Activated T-cell treated with anti-CD3 and anti-CD28 coated beads, Interleukin-2, amount 50 U/mL, for 4 hours (primary cell): ENCODE measurements at regions not wholly inside any gene's neighbourhood (a gene's known extent, or its start where the extent isn't known, plus 50 kb on each side); places are given as distances from the start of the nearest gene placed in this dataset.
"Not testable (repeated sequence)": the region's sequence is repeated elsewhere in the genome, so short reads cannot be mapped to it uniquely, and the experiment has no call there.

Experiments
- ATAC-seq, 2 donors: fragments of 200-7000 bp; cut with Tn5 transposase; one replicate each; pipeline ENCODE4 v1.10.0; 2021
- DNase-seq: peaks from one replicate; pipeline ENCODE4 v3.0.0-alpha.2; 2020
- H3K27me3 Mint-ChIP-seq: one replicate; pipeline ENCODE4 v1.8.0; 2021; ENCODE audit warnings: low read depth, mixed read lengths
- H3K36me3 Mint-ChIP-seq: one replicate; pipeline ENCODE4 v1.8.0; 2022; ENCODE audit warnings: mixed read lengths; ENCODE audit not compliant: insufficient read depth
- H3K4me1 Mint-ChIP-seq: one replicate; pipeline ENCODE4 v1.8.0; 2021; ENCODE audit warnings: low read depth, mixed read lengths
- H3K4me3 Mint-ChIP-seq: one replicate; pipeline ENCODE4 v1.8.0; 2021; ENCODE audit warnings: mild to moderate bottlenecking, moderate library complexity, mixed read lengths
- H3K9me3 Mint-ChIP-seq: one replicate; pipeline ENCODE4 v1.8.0; 2021; ENCODE audit warnings: mixed read lengths

- ATAC-seq, result peak; percentile 61 to 71
- DNase-seq, H3K4me3 Mint-ChIP-seq, H3K36me3 Mint-ChIP-seq, H3K9me3 Mint-ChIP-seq, H3K27me3 Mint-ChIP-seq: not testable (repeated sequence)
- H3K4me1 Mint-ChIP-seq, result peaks cover 23% of the 10 kb centered on the region
Measured at GRCh38 chr12:9469956-9470355, 137.8 kb downstream of the KLRB1 start.

- H3K4me1 Mint-ChIP-seq, result peaks cover 23% of the 10 kb centered on the region
- not testable (repeated sequence) for DNase-seq, H3K9me3 Mint-ChIP-seq, H3K36me3 Mint-ChIP-seq, H3K27me3 Mint-ChIP-seq, H3K4me3 Mint-ChIP-seq, ATAC-seq
Measured at GRCh38 chr12:9469463-9469862, 138.3 kb downstream of the KLRB1 start.

GRCh38 chr12:9468998-9469397, 138.7 kb downstream of the KLRB1 start:
- DNase-seq, result peak; percentile 10
- not testable (repeated sequence) for H3K4me3 Mint-ChIP-seq, H3K36me3 Mint-ChIP-seq, H3K27me3 Mint-ChIP-seq, H3K9me3 Mint-ChIP-seq
- H3K4me1 Mint-ChIP-seq, result peaks cover 23% of the 10 kb centered on the region
- peak in 1 of 2 donors; percentile 67 for ATAC-seq

- peaks cover 23% of the 10 kb centered on the region for H3K4me1 Mint-ChIP-seq
- H3K27me3 Mint-ChIP-seq, DNase-seq, ATAC-seq, H3K9me3 Mint-ChIP-seq, H3K4me3 Mint-ChIP-seq, H3K36me3 Mint-ChIP-seq: not testable (repeated sequence)
Measured at GRCh38 chr12:9468144-9468543, 139.6 kb downstream of the KLRB1 start.

GRCh38 chr12:9464408-9464807, 143.3 kb downstream of the KLRB1 start:
- Mint-ChIP-seq H3K9me3 (no peaks in the 10 kb centered on the region), H3K4me3 (no peak overlapping the region), H3K4me1 (peaks cover 10% of the 10 kb centered on the region), H3K27me3 (no peaks in the 10 kb centered on the region), H3K36me3 (no peaks in the 10 kb centered on the region)
- no peak for DNase-seq
- no peak for ATAC-seq

- ATAC-seq, result peak; percentile 48 to 51
- not testable (repeated sequence) for H3K9me3 Mint-ChIP-seq, H3K4me3 Mint-ChIP-seq, DNase-seq, H3K4me1 Mint-ChIP-seq, H3K27me3 Mint-ChIP-seq, H3K36me3 Mint-ChIP-seq
Measured at GRCh38 chr12:9455516-9455915, 152.2 kb downstream of the KLRB1 start.

GRCh38 chr12:9454021-9454420, 153.7 kb downstream of the KLRB1 start:
- H3K9me3 Mint-ChIP-seq, DNase-seq, H3K4me1 Mint-ChIP-seq, ATAC-seq, H3K27me3 Mint-ChIP-seq, H3K4me3 Mint-ChIP-seq, H3K36me3 Mint-ChIP-seq: not testable (repeated sequence)

- not testable (repeated sequence) for H3K9me3 Mint-ChIP-seq, H3K36me3 Mint-ChIP-seq, H3K4me3 Mint-ChIP-seq, H3K27me3 Mint-ChIP-seq
- peak in 1 of 2 donors; percentile 15 for ATAC-seq
- H3K4me1 Mint-ChIP-seq, result peaks cover 14% of the 10 kb centered on the region
- peak; percentile 16 for DNase-seq
Measured at GRCh38 chr12:9450127-9450567, 157.6 kb downstream of the KLRB1 start.

- ATAC-seq, H3K36me3 Mint-ChIP-seq, H3K27me3 Mint-ChIP-seq, DNase-seq, H3K9me3 Mint-ChIP-seq: not testable (repeated sequence)
- peaks cover 14% of the 10 kb centered on the region for H3K4me1 Mint-ChIP-seq
- H3K4me3 Mint-ChIP-seq, result peak overlapping the region; percentile 92
Measured at GRCh38 chr12:9449657-9450126, 158.0 kb downstream of the KLRB1 start.

- ATAC-seq (no peak), DNase-seq (no peak)
- H3K36me3 Mint-ChIP-seq, result no peaks in the 10 kb centered on the region
- peaks cover 14% of the 10 kb centered on the region for H3K4me1 Mint-ChIP-seq
- H3K4me3 Mint-ChIP-seq, result peak overlapping the region; percentile 92
- no peaks in the 10 kb centered on the region for H3K27me3 Mint-ChIP-seq
- no peaks in the 10 kb centered on the region for H3K9me3 Mint-ChIP-seq
Measured at GRCh38 chr12:9449181-9449580, 158.5 kb downstream of the KLRB1 start.

- H3K4me3 Mint-ChIP-seq, result peak overlapping the region; percentile 92
- ATAC-seq, H3K9me3 Mint-ChIP-seq: not testable (repeated sequence)
Measured at GRCh38 chr12:9448648-9449047, 159.1 kb downstream of the KLRB1 start.

GRCh38 chr12:9447791-9448614, 159.7 kb downstream of the KLRB1 start:
- H3K4me1 Mint-ChIP-seq, result peaks cover 14% of the 10 kb centered on the region
- not testable (repeated sequence) for H3K9me3 Mint-ChIP-seq, H3K36me3 Mint-ChIP-seq, H3K27me3 Mint-ChIP-seq
- ATAC-seq, result peak; percentile 90 to 93
- DNase-seq, result peak; percentile 89
- H3K4me3 Mint-ChIP-seq, result peak overlapping the region; percentile 92

More at GRCh38 chr12:9448648-9449047, 159.1 kb downstream of the KLRB1 start:
- not testable (repeated sequence) for H3K27me3 Mint-ChIP-seq, H3K36me3 Mint-ChIP-seq, DNase-seq
- peaks cover 14% of the 10 kb centered on the region for H3K4me1 Mint-ChIP-seq

- peaks cover 14% of the 10 kb centered on the region for H3K4me1 Mint-ChIP-seq
- not testable (repeated sequence) for H3K27me3 Mint-ChIP-seq, H3K36me3 Mint-ChIP-seq, H3K9me3 Mint-ChIP-seq, DNase-seq
- ATAC-seq, result peak; percentile 11 to 35
- H3K4me3 Mint-ChIP-seq, result peak overlapping the region; percentile 92
Measured at GRCh38 chr12:9446883-9447761, 160.6 kb downstream of the KLRB1 start.

GRCh38 chr12:9440428-9440827, 167.3 kb downstream of the KLRB1 start:
- H3K4me3 Mint-ChIP-seq, DNase-seq, H3K4me1 Mint-ChIP-seq, ATAC-seq, H3K27me3 Mint-ChIP-seq, H3K9me3 Mint-ChIP-seq, H3K36me3 Mint-ChIP-seq: not testable (repeated sequence)
